ENCODE measurements at regions not wholly inside any gene's neighbourhood (a gene's known extent, or its start where the extent isn't known, plus 50 kb on each side); places are given as distances from the start of the nearest gene placed in this dataset.

DNA sequence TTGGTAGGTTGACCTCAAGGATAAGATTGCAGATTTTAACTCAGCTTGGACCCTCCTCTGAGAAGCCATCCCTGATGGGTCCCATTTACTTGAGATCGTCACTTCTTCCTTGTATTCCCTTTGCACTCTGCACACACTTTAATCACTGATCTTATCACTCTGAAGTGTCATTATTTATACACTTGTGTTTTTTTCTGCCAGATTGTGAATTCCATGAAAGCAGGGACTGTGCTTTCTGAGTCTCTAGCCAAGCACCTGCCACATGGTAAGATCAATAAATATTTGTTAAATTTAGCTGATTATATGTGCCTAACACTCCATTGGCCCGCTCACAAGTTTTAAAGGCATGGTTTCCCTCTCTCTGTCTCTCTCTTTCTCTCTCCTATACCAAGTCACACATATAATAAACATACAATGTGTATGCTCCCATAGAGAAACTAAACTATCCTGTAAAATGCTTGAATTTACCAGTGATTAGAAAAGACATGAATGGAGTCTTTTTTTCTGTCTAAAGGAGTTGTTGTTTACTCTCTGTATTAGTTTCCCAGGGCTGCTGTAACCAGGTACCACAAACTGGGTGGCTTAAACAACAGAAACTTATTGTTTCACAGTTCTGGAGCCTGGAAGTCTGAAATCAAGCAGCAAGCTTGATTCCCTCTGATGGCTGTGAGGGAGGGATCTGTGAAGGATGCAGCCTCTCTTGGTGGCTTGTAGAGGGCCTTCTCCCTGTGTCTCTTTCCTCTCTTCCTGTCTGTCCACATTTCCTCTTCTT lies 105.2 kb upstream of the GADD45A start:
- Histone ChIP-seq H3K9me2 (replicated peaks; ENCODE audit: low read length) (no peaks in the 10 kb centered on the region), H3K9ac (ENCODE audit: low read length) (no peak overlapping the region), H3K4me1 (ENCODE audit: insufficient read depth, low read length) (peaks cover 15% of the 10 kb centered on the region), H3K27ac (ENCODE audit: low read length) (no peak overlapping the region), H3K9me3 (ENCODE audit: low read length) (no peaks in the 10 kb centered on the region), H3K36me3 (ENCODE audit: low read depth, low read length) (no peaks in the 10 kb centered on the region), H4K20me1 (ENCODE audit: low read length) (no peaks in the 10 kb centered on the region), H2AFZ (ENCODE audit: low read length) (no peak overlapping the region), H3F3A (ENCODE audit: low read length, unreplicated experiment) (no peaks in the 10 kb centered on the region), H3K27me3 (ENCODE audit: low read length) (no peaks in the 10 kb centered on the region), H3K79me2 (ENCODE audit: low read length) (no peaks in the 10 kb centered on the region), H3K4me2 (ENCODE audit: low read length) (no peak overlapping the region), H3K4me3 (ENCODE audit: low read length) (no peak overlapping the region)
- no peak for TF ChIP-seq CTCF (conservative IDR thresholded peaks at IDR 0.05; ENCODE audit: low read depth, low read length)
- TF ChIP-seq EZH2 (IDR thresholded peaks at IDR 0.05; ENCODE audit: low read length, unreplicated experiment): no peak
- TF ChIP-seq EZH2phosphoT487 (IDR thresholded peaks at IDR 0.05; ENCODE audit: borderline replicate concordance, low read length): no peak
- intact Hi-C loops (cut with micrococcal nuclease): no loop called here
- POLR2A ChIA-PET (ENCODE audit: unreplicated experiment): no interaction called here
- CTCF ChIA-PET: no interaction called here
- BruUV-seq (replicated peaks): no TSS peak
- DNase-seq (no peak), ATAC-seq (no peak)

DNA sequence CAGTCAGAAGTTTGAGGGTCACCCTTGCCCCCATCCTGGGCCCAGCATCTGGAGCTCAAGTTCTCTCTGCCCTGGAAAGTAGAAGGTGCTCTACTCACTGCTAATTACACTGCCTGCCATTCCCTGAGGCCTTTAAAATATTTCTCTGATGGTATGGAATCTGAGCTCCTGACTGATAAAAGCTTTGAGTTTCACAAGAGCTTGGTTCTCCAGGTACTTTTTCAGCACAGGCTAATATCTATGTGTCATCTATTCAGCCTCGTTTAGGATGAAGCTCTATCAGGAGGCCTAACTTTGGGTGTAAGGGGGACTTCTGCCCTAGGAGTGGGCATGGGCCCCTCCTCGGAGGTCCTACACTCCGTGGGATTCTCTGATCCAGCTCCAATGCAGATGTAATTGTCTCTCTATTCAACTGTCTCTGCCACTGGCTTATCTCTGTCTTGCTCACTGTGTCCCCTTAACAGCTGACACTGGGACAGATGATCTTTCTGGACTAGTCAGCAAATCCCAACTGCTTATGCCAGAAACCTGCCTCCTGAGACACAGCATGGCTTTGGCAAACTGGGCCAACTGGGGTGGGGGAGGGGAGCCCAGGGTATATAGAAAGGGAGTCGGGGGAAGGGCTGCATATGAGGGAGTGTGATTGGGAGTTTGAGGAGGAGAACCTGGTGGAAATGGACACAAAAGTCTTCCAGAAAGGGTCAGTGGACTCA lies 104.2 kb upstream of the GADD45A start:
- H3K79me2 ChIP-seq (ENCODE audit: low read length): no peaks in the 10 kb centered on the region
- H3K9ac ChIP-seq (ENCODE audit: low read length): no peak overlapping the region
- no peak overlapping the region for H3K4me3 ChIP-seq (ENCODE audit: low read length)
- peaks cover 11% of the 10 kb centered on the region for H3K4me1 ChIP-seq (ENCODE audit: insufficient read depth, low read length)
- BruUV-seq (replicated peaks): no TSS peak
- ChIA-PET POLR2A (ENCODE audit: unreplicated experiment) (no interaction called here), CTCF (no interaction called here)
- no peak overlapping the region for H2AFZ ChIP-seq (ENCODE audit: low read length)
- no peak overlapping the region for H3K4me2 ChIP-seq (ENCODE audit: low read length)
- no peak overlapping the region for H3K27ac ChIP-seq (ENCODE audit: low read length)
- H3F3A ChIP-seq (ENCODE audit: low read length, unreplicated experiment): no peaks in the 10 kb centered on the region
- no peaks in the 10 kb centered on the region for H3K36me3 ChIP-seq (ENCODE audit: low read depth, low read length)
- H3K9me3 ChIP-seq (ENCODE audit: low read length): no peaks in the 10 kb centered on the region
- no peaks in the 10 kb centered on the region for H3K9me2 ChIP-seq (replicated peaks; ENCODE audit: low read length)
- TF ChIP-seq CTCF (conservative IDR thresholded peaks at IDR 0.05; ENCODE audit: low read depth, low read length) (no peak), EZH2 (IDR thresholded peaks at IDR 0.05; ENCODE audit: low read length, unreplicated experiment) (no peak), EZH2phosphoT487 (IDR thresholded peaks at IDR 0.05; ENCODE audit: borderline replicate concordance, low read length) (no peak)
- H4K20me1 ChIP-seq (ENCODE audit: low read length): no peaks in the 10 kb centered on the region
- intact Hi-C loops (cut with micrococcal nuclease): no loop called here
- ATAC-seq: no peak
- H3K27me3 ChIP-seq (ENCODE audit: low read length): no peaks in the 10 kb centered on the region
- no peak for DNase-seq

Measured in PC-3 (cell line).